GM12878 (cell line): ENCODE measurements at regions not wholly inside any gene's neighbourhood (a gene's known extent, or its start where the extent isn't known, plus 50 kb on each side); places are given as distances from the start of the nearest gene placed in this dataset.

Experiments used
- ATAC-seq: fragments of 200-7000 bp; cut with Tn5 transposase; 3 replicates; pipeline ENCODE4 v1.9.1; 2020; ENCODE audit warnings: mild to moderate bottlenecking, moderate library complexity
- BruUV-seq: library from RNA; stranded (reverse); fragments of 400-500 nt; replicated peaks from 2 replicates; lab custom pipeline; 2021; lab: Mats Ljungman, UMichigan
- CTCF ChIA-PET: fragments of 300-600 bp; sonication (Branson Sonifier 250); formaldehyde crosslinking; extraction: SDS; loops from one replicate; lab custom pipeline; 2021; ENCODE audit warnings: inconsistent platforms; lab: Yijun Ruan, JAX
- POLR2A ChIA-PET: fragments of 350-600 bp; formaldehyde crosslinking; extraction: SDS; loops from one replicate; lab custom pipeline; 2021; ENCODE audit warnings: inconsistent platforms; lab: Charles Lee
- RAD21 ChIA-PET: fragments of 300-600 bp; sonication (Branson Sonifier 250); formaldehyde crosslinking; loops from one replicate; lab custom pipeline; 2023; ENCODE audit warnings: antibody characterized with exemption; ENCODE audit not compliant: unreplicated experiment; lab: Charles Lee
- SMC1A ChIA-PET: fragments of 300-600 bp; sonication (Branson Sonifier 250); formaldehyde crosslinking; loops from one replicate; lab custom pipeline; 2023; ENCODE audit not compliant: unreplicated experiment, uncharacterized antibody; lab: Charles Lee
- DNase-seq: peaks from one replicate; pipeline ENCODE4 v3.0.0-alpha.2; 2011; ENCODE audit warnings: low read depth, low spot score
- FAIRE-seq: peaks from 3 replicates; lab custom pipeline; 2011; peaks lifted over from hg19 to GRCh38; lab: Jason Lieb, UNC
- H2AFZ ChIP-seq: 2 replicates; pipeline ENCODE4 v1.6.0; 2011; ENCODE audit warnings: low read depth, low read length, control low read depth; ENCODE audit not compliant: control insufficient read depth
- H3K27ac ChIP-seq: 2 replicates; pipeline ENCODE4 v1.5.1; 2011; ENCODE audit warnings: control low read depth; ENCODE audit not compliant: control insufficient read depth, insufficient read depth
- H3K27me3 ChIP-seq, 2 experiments: replicated peaks in 1 of 2; 2 replicates each; pipeline versions ENCODE4 v1.6.0 to v1.6.1; 2011; ENCODE audit warnings: low read length in 1 of 2; ENCODE audit not compliant: control insufficient read depth in 2 of 2, insufficient read depth in 2 of 2
- H3K36me3 ChIP-seq, 2 experiments: 2 replicates each; pipeline ENCODE4 v1.5.1; 2011; ENCODE audit warnings: low read length in 1 of 2; ENCODE audit not compliant: control insufficient read depth in 2 of 2, insufficient read depth in 2 of 2
- H3K4me1 ChIP-seq: 2 replicates; pipeline ENCODE4 v1.6.1; 2011; ENCODE audit warnings: mild to moderate bottlenecking, low read length, moderate library complexity, mixed read lengths; ENCODE audit not compliant: control insufficient read depth, insufficient read depth
- H3K4me2 ChIP-seq: 2 replicates; pipeline ENCODE4 v1.6.0; 2011; ENCODE audit warnings: control low read depth; ENCODE audit not compliant: control insufficient read depth, insufficient read depth
- H3K4me3 ChIP-seq: fragments of 200-600 bp; sonication (generic); 2 replicates; pipeline ENCODE4 v1.5.1; 2016
- H3K79me2 ChIP-seq: 2 replicates; pipeline ENCODE4 v1.6.0; 2011; ENCODE audit warnings: low read length; ENCODE audit not compliant: control insufficient read depth, insufficient read depth
- H3K9ac ChIP-seq: 2 replicates; pipeline ENCODE4 v1.8.0; 2011; ENCODE audit warnings: low read length, control low read depth, mixed read lengths; ENCODE audit not compliant: control insufficient read depth, insufficient read depth
- H3K9me3 ChIP-seq: replicated peaks from 3 replicates; pipeline ENCODE4 v1.5.1; 2011; ENCODE audit warnings: mild to moderate bottlenecking, low read length; ENCODE audit not compliant: control insufficient read depth, insufficient read depth
- H4K20me1 ChIP-seq: 2 replicates; pipeline ENCODE4 v1.6.0; 2011; ENCODE audit not compliant: control insufficient read depth, insufficient read depth
- EED ChIP-seq: sonication (generic); IDR thresholded peaks from 2 replicates; pipeline ENCODE4 v1.6.1; 2016; ENCODE audit warnings: antibody characterized with exemption, low read depth
- EP300 ChIP-seq, 2 experiments: fragments of 150-350 bp in 1 of 2; IDR thresholded peaks; 2 replicates each; pipeline ENCODE4 v1.6.1; 2011 to 2012; ENCODE audit warnings: low read depth in 2 of 2, low read length in 2 of 2, borderline replicate concordance in 1 of 2, improper control_type of control experiment in 1 of 2, inconsistent platforms in 1 of 2; ENCODE audit not compliant: control insufficient read depth in 1 of 2
- FOXK2 ChIP-seq: fragments of 450-650 bp; IDR thresholded peaks from 2 replicates; pipeline ENCODE4 v1.6.1; 2017; ENCODE audit warnings: mild to moderate bottlenecking, moderate library complexity
- GABPA ChIP-seq: IDR thresholded peaks from 2 replicates; pipeline ENCODE4 v1.6.1; 2014; ENCODE audit warnings: antibody characterized with exemption, low read depth, mild to moderate bottlenecking, inconsistent platforms
- SPI1 ChIP-seq: IDR thresholded peaks from 2 replicates; pipeline ENCODE4 v1.6.1; 2011; ENCODE audit warnings: low read depth, mild to moderate bottlenecking, low read length, moderate library complexity, borderline replicate concordance; ENCODE audit not compliant: insufficient read depth
- TCF12 ChIP-seq: IDR thresholded peaks from 2 replicates; pipeline ENCODE4 v1.6.1; 2011; ENCODE audit warnings: low read depth, mild to moderate bottlenecking, low read length
- WGBS: methylation state at CpG from one replicate; pipeline ENCODE4 v1.1.6; 2016; ENCODE audit warnings: low lambda C conversion rate; ENCODE audit not compliant: insufficient replicate concordance, insufficient coverage; ENCODE audit errors: missing lambda C conversion rate; 5-methylcytosine and 5-hydroxymethylcytosine counted together
- in situ Hi-C: fragments of 300-500 bp; cut with MboI; formaldehyde crosslinking; loops from 9 replicates; pipeline ENCODE4 v1.14.3; 2018; ENCODE audit warnings: mixed read lengths
- intact Hi-C: fragments of 100-400 bp; cut with micrococcal nuclease; formaldehyde crosslinking; loops from one replicate; pipeline ENCODE4 v1.14.2; 2022; ENCODE audit not compliant: unreplicated experiment
- TF ChIP-seq, protein P1 (sequence below): IDR thresholded peaks from 2 replicates; pipeline ENCODE4 v1.6.1; 2012; ENCODE audit warnings: low read depth, low read length, improper control_type of control experiment

DNA sequence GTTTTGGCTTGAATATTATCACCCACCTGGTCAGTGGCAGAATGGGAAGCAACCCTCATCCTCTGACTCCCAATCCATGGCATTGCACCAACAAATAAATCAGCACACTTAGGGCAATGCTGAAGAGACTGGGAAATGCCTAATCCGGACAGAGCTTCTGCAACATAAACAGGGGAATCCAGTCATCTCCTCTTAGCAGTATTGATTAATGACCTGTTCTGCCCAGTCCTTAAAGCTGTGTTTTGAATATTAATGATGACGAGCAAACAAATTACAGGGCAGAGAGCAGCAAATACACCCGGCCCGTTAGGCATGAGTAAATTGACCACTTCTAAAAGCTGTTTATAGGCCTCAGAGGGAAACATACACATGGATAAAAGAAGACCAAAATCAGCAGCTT is 77.0 kb upstream of the B3GAT2 start:
- Histone ChIP-seq H3K4me3 (no peak overlapping the region), H3K4me1 (no peaks in the 10 kb centered on the region), H3K9ac (no peak overlapping the region), H3K36me3 (no peaks in the 10 kb centered on the region), H3K27ac (no peak overlapping the region), H3K79me2 (no peaks in the 10 kb centered on the region), H3K27me3 (no peaks in the 10 kb centered on the region; a peak in 2 of 4 replicates), H3K4me2 (no peak overlapping the region), H4K20me1 (no peaks in the 10 kb centered on the region), H3K9me3 (no peaks in the 10 kb centered on the region), H2AFZ (no peak overlapping the region)
- ChIA-PET RAD21 (no interaction called here), SMC1A (no interaction called here), POLR2A (no interaction called here), CTCF (no interaction called here)
- 0% methylated on average over 4 of the region's 4 CpGs for WGBS
- intact Hi-C loops = no loop called here
- DNase-seq = no peak
- no peak for FAIRE-seq
- BruUV-seq = no TSS peak
- ATAC-seq = no peak
- no peak for TF ChIP-seq SPI1
- TF ChIP-seq GABPA = no peak
- TF ChIP-seq, protein P1, sequence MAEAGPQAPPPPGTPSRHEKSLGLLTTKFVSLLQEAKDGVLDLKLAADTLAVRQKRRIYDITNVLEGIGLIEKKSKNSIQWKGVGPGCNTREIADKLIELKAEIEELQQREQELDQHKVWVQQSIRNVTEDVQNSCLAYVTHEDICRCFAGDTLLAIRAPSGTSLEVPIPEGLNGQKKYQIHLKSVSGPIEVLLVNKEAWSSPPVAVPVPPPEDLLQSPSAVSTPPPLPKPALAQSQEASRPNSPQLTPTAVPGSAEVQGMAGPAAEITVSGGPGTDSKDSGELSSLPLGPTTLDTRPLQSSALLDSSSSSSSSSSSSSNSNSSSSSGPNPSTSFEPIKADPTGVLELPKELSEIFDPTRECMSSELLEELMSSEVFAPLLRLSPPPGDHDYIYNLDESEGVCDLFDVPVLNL = no peak
- TF ChIP-seq EED = no peak
- no peak for TF ChIP-seq FOXK2
- no peak for TF ChIP-seq TCF12
- TF ChIP-seq EP300 (IDR thresholded peaks at IDR 0.05; ENCODE audit: borderline replicate concordance in 1 of 2, control insufficient read depth in 1 of 2, low read depth in 2 of 2, low read length in 2 of 2) = no peak
- in situ Hi-C loops = no loop called here
